NCI-H1417 treated with DMSO at 0.1 percent for 48 hours (cell line): ENCODE measurements at regions not wholly inside any gene's neighbourhood (a gene's known extent, or its start where the extent isn't known, plus 50 kb on each side); places are given as distances from the start of the nearest gene placed in this dataset.

Experiments used
- DNase-seq: peaks from one replicate; lab custom pipeline; 2025; lab: John Stamatoyannopoulos, UW

DNA sequence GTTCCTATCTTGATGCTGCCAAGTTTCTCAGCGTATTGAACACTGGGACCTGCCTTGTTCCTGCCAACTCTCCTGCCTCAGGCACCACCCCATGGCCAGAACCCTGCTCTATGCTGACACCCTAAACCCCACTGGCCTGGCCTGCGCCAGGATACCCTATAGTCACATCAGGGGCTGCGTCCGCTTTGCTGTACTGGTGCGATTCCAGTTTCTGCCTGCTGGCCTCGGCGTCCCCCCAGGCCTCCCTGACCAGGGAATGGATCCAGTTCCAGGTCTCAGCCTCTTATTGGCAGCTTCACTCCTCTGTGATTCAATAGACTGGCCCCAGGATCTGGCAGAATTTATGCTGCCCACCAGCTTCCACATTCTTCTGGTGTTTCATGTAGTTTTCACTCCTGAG, 55.0 kb downstream of the GPR6 start:
- no peak for DNase-seq

- no peak for DNase-seq
These were observed 55.9 kb downstream of the GPR6 start for GRCh38 chr6:110033749-110034666.

GRCh38 chr6:110034667-110035036, 56.5 kb downstream of the GPR6 start:
- DNase-seq = no peak

DNA sequence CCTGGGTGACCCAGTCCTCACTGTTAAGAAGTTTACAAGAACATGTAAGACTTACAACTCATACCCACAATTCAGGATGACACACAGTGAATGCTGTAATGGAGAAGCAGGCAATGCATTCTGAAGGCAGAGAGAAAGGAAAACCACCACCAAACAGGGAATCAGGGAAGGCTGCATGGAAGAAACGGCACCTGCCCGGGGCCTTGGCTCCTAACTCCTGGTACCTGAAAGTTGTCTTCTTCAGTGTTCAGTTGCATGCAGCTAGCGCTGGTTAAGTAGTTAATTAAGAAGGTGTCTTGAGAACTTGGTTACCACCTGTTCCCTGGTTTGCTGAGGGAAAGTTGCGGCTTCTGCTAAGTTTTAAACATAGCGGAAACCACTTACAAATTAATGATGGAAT, 57.2 kb downstream of the GPR6 start:
- DNase-seq = no peak

- DNase-seq = no peak
These were observed 58.5 kb downstream of the GPR6 start for GRCh38 chr6:110036408-110037302.

GRCh38 chr6:110037726-110038295, 59.7 kb downstream of the GPR6 start:
- no peak for DNase-seq

DNA sequence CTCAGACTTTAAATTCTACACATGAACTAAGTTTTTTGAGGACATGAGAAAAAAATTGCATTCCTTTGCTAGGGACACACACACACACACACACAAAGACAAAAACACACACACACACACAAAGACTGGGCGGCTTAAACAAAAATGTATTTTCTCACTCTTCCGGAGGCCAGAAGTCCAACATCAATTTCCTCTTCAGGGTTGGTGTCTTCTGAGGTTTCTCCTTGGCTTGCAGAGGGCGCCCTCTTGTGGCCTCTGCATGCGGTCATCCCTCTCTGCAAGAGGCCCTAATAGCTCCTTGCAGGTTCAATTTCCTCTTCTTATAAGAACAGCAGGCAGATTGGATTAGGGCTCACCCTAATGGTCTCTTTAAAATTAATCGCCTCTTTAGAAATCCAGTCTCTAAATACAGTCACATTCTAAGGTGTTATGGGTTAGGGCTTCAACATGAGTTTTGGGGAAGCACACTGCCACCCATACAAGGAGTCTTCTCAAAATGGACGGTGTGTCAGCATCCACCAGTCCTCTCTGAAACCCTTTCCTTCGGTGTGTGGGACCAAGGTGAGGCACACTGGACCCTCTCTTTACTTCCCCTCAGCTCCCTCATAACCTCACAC, 61.4 kb downstream of the GPR6 start:
- peak; percentile 84 for DNase-seq

- peak; percentile 51 for DNase-seq
These were observed 61.9 kb downstream of the GPR6 start for GRCh38 chr6:110039981-110040383.

DNA sequence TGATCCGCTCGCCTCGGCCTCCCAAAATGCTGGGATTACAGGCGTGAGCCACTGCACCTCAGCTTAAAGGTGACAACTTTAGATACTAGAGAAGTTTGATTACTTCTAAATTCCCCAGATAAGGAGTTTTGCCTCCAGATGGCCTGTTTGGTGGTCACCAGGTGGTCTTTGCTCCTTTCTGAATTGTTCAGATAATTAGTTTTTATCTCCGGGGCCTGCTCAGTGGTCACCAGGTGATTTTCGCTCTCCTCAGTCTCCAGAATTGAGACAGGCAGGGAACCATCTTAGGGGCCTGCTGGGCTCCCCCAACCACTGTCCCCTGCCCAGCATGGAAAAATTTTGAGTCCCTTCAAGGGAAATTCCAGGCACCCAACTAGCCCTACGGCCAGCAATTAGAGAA, 62.6 kb downstream of the GPR6 start:
- no peak for DNase-seq

DNA sequence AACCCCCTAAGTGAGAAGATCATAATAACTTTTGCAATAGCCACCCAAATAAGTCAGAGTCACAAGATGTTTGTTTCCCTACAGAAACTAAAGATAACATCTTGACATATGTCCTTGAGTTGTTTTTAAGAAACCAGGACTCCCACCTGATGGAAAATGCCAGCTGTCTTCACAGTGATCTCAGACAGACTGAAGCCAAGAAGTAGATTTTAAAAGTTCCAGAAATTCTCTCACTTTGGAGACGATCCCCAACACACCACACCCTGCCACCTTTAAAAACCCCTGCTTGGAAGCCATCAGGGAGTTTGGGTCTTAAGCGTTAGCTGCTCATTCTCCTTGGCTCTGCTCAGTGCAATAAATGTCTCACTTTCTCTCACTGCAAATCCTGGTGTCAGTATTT, 63.0 kb downstream of the GPR6 start:
- no peak for DNase-seq

DNA sequence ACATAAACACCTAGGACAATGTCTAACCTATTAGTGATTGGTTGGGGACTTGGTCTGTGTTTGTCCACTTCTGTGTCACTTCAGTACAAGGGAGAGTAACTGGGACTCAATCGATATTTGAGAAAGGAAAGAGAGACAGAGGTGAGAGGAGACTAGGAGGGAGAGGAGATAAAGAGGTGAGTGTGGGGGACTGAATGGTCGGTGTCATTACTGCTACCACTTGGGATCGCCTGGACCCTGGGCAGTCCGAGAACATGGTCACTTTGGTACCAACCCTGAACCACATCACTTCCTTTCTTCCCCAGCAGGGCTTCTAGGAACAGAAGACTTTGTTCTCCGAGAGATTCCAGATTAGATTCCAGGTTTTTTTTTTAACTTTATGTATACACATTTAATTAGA, 63.7 kb downstream of the GPR6 start:
- DNase-seq = no peak

- DNase-seq = no peak
These were observed 64.7 kb downstream of the GPR6 start for GRCh38 chr6:110042670-110043296.

GRCh38 chr6:110043366-110043994, 65.4 kb downstream of the GPR6 start:
- no peak for DNase-seq

DNA sequence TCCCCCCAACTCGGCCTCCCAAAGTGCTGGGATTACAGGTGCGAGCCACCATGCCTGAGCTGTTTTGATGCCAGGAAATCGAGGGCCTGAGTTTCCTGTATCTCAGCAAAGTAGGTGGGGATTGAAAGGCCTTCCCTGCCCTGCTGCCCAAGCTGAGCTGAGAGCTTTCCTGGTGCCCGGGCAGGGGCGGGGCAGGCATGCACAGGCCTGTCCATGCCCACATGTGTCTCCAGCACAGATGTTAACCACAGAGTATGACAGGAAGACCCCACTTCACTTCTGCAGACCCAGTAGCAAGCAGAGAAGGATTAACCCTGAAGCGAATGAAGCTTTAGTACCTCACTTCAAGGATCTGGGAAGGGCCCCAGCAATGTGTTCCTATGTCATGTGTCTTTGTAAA, 66.0 kb downstream of the GPR6 start:
- no peak for DNase-seq

- no peak for DNase-seq
These were observed 66.5 kb downstream of the GPR6 start for GRCh38 chr6:110044622-110045021.

GRCh38 chr6:110048221-110048875, 70.2 kb downstream of the GPR6 start:
- DNase-seq = no peak

- DNase-seq = no peak
These were observed 71.8 kb downstream of the GPR6 start for GRCh38 chr6:110049696-110050439.
